ENCODE measurements at regions not wholly inside any gene's neighbourhood (a gene's known extent, or its start where the extent isn't known, plus 50 kb on each side); places are given as distances from the start of the nearest gene placed in this dataset.

DNA sequence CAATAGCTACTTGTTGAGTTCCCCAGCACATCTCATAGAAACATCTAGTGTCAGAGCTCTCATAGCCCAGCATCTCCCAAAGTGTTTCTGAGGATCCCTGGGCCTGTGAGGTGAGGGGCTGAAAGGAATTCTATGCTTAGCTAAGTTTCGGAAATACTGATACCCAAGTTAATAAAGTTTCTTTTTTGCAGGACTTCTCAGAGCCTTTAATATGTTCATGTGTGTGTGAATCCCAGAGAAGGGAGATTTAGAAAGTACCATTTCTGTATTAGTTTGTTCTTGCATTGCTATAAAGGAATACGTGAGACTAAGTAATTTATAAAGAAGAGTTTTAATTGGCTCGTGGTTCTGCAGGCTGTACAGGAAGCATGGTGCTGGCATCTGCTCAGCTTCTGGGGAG lies 211.2 kb downstream of the TSN start:
- CTCF ChIA-PET = interaction anchor here (0.6 kb wide), 1 partner anchor 723 kb away, joined by 3 read pairs; no protein-coding TSS in a partner anchor
- H3K27ac ChIP-seq = no peak overlapping the region
- DNase-seq (ENCODE audit: low spot score) = no peak
- POLR2A ChIA-PET (ENCODE audit: low non-redundant PET) = no interaction called here
- TF ChIP-seq, protein P1, sequence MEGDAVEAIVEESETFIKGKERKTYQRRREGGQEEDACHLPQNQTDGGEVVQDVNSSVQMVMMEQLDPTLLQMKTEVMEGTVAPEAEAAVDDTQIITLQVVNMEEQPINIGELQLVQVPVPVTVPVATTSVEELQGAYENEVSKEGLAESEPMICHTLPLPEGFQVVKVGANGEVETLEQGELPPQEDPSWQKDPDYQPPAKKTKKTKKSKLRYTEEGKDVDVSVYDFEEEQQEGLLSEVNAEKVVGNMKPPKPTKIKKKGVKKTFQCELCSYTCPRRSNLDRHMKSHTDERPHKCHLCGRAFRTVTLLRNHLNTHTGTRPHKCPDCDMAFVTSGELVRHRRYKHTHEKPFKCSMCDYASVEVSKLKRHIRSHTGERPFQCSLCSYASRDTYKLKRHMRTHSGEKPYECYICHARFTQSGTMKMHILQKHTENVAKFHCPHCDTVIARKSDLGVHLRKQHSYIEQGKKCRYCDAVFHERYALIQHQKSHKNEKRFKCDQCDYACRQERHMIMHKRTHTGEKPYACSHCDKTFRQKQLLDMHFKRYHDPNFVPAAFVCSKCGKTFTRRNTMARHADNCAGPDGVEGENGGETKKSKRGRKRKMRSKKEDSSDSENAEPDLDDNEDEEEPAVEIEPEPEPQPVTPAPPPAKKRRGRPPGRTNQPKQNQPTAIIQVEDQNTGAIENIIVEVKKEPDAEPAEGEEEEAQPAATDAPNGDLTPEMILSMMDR (conservative IDR thresholded peaks at IDR 0.05; ENCODE audit: low read depth) = no peak

DNA sequence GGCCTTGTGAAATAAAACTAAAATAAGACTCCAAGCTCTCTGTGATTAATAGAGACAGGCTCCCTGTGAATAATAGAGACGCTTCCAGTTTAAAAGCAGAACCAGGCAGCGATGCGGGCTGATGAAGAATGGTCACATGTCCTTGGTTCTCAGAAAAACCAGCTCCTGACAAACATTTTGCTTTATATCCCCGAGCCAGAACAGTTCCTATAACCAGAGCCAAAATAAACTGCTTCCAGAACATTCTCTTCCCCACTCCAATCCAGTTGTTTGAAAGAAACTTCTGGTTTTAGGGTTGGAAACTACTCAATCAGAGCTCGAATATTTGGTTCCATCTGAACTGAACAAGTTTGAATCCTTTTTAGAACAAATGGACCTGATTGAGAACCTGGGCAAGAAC lies 213.7 kb downstream of the TSN start:
- CTCF ChIA-PET = no interaction called here
- no peak overlapping the region for H3K27ac ChIP-seq
- DNase-seq (ENCODE audit: low spot score) = no peak
- TF ChIP-seq, protein P1 (conservative IDR thresholded peaks at IDR 0.05; ENCODE audit: low read depth) = no peak
- POLR2A ChIA-PET (ENCODE audit: low non-redundant PET) = no interaction called here

DNA sequence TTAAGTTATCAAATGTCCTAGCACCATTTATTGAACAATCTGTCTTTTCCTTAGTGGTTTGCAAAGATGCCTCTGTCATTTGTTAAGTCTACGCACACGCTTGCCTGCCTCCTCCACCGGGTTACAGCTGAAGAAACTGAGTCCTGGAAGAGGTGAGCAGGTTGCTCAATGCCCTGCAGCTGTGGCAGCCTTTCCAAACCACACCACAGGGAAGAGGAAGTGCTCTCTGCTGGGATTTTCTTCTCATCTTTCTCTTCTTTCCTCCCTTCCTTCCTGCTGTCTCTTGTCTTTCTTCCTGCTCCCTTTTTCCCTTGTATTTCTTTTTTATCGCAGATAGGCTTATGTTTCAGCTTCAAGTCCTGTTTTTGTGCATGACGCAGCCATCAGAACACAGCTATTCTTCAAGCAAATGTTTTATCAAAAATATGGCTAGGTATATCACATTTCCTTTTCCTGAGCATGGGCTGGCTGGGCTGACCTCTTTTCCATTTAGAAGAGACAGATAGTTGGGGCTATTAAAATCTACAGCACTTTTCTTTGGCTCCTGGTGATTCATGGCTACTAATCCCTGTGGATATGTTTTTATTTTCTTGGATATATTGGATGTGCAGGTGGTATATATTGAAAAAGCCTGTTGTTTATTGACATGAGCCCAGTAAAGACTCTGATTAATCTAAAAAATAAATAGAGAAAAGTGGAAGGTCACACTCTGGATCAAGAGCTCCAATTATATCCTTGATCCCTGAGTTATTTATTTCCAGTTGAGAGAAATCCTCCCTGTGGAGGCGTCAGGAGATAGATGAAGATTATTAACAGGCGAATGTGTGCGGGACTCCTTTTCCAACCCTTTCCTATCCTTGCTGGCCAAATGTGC lies 214.6 kb downstream of the TSN start:
- TF ChIP-seq, protein P1 (conservative IDR thresholded peaks at IDR 0.05; ENCODE audit: low read depth) = no peak
- ChIA-PET CTCF (interaction anchor here (0.6 kb wide), 1 partner anchor 657 kb away, joined by 3 read pairs; no protein-coding TSS in a partner anchor), POLR2A (ENCODE audit: low non-redundant PET) (no interaction called here)
- no peak overlapping the region for H3K27ac ChIP-seq
- DNase-seq (ENCODE audit: low spot score) = no peak

DNA sequence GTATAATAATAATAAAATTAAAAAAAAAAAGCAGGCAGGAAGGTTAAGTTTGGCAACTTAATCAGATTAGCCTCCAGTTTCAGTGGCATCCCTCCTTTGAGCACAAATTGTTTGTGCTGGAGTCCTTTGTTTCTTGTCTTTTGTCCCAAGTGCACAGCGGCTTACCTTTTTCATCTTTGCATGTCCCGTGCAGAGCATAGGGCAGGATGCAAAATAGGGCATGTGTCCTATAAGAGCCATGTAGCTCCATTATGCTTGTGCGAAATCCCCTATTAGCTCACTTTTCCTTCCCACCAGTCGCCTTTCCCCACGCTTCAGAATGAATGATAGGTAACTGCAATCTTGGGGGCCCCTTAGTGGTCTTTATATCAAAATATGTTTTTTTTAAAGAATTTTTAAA lies 216.8 kb downstream of the TSN start:
- POLR2A ChIA-PET (ENCODE audit: low non-redundant PET) = no interaction called here
- TF ChIP-seq, protein P1 (conservative IDR thresholded peaks at IDR 0.05; ENCODE audit: low read depth) = no peak
- CTCF ChIA-PET = no interaction called here
- no peak for DNase-seq (ENCODE audit: low spot score)
- H3K27ac ChIP-seq = no peak overlapping the region

DNA sequence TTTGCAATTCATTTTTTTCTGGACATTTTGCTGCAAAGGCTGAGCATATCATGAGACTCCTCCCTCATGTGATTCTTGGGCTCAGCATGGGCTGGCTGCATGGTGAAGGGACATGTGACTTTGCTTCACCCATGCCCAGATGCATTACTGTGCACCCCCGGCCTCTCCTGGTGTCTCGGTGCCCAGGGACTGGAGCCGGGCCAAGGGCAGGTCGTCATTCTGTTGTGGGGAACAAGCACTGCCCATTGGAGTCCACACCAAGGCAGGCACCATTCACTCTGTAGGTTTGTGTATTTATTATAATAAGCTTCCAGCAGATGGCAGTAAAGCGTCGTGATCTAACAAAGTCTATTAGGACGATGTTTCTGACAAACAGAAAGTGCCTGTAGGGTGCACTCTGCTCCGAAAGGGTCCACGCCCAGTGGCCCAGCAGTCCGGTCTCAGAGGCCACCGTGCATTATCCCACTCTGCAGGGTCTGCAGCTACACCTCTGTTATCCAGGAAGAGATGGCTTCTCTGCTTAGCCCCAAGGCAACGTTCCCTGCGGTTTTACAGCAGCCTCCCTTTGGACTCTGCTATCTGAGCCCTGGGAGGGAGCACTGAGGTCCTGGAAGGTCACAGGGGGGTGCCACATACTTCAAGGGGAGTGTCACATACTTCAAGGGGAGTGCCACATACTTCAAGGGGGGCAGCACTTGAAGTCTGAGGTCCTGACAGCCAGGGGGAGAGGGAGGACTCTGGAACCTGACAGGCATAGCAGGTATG lies 219.6 kb downstream of the TSN start:
- CTCF ChIA-PET = interaction anchor here (0.6 kb wide), 2 partner anchors 60 to 794 kb away, joined by 3 read pairs; no protein-coding TSS in a partner anchor
- H3K27ac ChIP-seq = no peak overlapping the region
- POLR2A ChIA-PET (ENCODE audit: low non-redundant PET) = no interaction called here
- TF ChIP-seq, protein P1 (conservative IDR thresholded peaks at IDR 0.05; ENCODE audit: low read depth) = peak; percentile 63
- DNase-seq (ENCODE audit: low spot score) = peak; percentile 71

DNA sequence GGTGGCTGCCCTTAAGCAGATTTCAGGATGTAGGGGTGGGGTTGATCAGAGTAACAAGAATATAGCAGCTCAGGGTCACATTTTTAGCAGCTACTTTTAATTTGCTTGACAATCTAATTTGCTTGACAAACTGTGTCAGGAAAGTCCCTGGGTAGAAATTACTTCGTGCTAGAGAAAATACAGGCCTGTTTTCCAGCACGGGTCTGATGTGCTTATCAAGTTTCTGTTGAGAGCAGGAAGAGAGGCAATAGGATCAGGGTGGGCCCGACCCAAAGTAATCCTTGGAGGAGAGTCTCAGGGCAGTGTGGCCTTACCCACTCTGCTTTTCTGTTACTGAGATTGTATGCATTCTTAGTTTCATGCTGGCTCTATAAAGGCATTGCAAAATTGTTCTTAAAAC lies 221.5 kb downstream of the TSN start:
- POLR2A ChIA-PET (ENCODE audit: low non-redundant PET) = no interaction called here
- TF ChIP-seq, protein P1 (conservative IDR thresholded peaks at IDR 0.05; ENCODE audit: low read depth) = no peak
- CTCF ChIA-PET = interaction anchor here (0.6 to 0.7 kb wide), 2 partner anchors 53 to 1257 kb away, joined by 3 read pairs; no protein-coding TSS in a partner anchor
- DNase-seq (ENCODE audit: low spot score) = no peak
- H3K27ac ChIP-seq = no peak overlapping the region
